Fibroblast of mammary gland (primary cell): ENCODE measurements at regions not wholly inside any gene's neighbourhood (a gene's known extent, or its start where the extent isn't known, plus 50 kb on each side); places are given as distances from the start of the nearest gene placed in this dataset.

Experiments used
- DNase-seq: peaks from one replicate; pipeline ENCODE4 v3.0.0-alpha.2; 2010; ENCODE audit warnings: low read depth
- H3K4me3 ChIP-seq: 2 replicates; pipeline ENCODE4 v1.5.1; 2011; ENCODE audit warnings: low read depth, mild to moderate bottlenecking, low read length, moderate library complexity; ENCODE audit not compliant: control insufficient read depth
- TF ChIP-seq, protein P1 (sequence below): conservative IDR thresholded peaks from 2 replicates; pipeline ENCODE4 v1.5.1; 2011; ENCODE audit warnings: low read depth, low read length, inconsistent platforms; ENCODE audit not compliant: control insufficient read depth, insufficient read depth

DNA sequence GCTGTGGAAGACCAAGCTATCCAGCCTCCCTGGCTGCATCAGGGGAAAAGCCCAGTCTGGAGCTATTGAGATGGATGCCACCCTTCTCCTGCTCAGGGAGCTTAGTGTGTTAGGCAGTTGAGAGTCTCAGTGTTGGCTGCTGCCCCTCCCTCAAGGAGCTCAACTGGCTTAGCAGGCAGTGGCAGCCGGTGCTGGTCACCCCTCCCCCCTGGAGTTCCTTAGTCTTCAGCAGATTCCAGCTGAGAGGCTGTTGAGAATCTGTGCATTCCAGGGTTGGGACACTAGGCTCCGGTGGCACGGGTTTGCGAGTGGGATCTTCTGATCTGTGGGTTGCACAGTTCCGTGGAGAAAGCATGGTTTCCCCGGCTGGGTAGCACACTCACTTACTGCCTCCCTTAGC, 883.8 kb downstream of the NSUN3 start:
- TF ChIP-seq, protein P1, sequence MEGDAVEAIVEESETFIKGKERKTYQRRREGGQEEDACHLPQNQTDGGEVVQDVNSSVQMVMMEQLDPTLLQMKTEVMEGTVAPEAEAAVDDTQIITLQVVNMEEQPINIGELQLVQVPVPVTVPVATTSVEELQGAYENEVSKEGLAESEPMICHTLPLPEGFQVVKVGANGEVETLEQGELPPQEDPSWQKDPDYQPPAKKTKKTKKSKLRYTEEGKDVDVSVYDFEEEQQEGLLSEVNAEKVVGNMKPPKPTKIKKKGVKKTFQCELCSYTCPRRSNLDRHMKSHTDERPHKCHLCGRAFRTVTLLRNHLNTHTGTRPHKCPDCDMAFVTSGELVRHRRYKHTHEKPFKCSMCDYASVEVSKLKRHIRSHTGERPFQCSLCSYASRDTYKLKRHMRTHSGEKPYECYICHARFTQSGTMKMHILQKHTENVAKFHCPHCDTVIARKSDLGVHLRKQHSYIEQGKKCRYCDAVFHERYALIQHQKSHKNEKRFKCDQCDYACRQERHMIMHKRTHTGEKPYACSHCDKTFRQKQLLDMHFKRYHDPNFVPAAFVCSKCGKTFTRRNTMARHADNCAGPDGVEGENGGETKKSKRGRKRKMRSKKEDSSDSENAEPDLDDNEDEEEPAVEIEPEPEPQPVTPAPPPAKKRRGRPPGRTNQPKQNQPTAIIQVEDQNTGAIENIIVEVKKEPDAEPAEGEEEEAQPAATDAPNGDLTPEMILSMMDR: no peak
- no peak overlapping the region for H3K4me3 ChIP-seq
- no peak for DNase-seq

DNA sequence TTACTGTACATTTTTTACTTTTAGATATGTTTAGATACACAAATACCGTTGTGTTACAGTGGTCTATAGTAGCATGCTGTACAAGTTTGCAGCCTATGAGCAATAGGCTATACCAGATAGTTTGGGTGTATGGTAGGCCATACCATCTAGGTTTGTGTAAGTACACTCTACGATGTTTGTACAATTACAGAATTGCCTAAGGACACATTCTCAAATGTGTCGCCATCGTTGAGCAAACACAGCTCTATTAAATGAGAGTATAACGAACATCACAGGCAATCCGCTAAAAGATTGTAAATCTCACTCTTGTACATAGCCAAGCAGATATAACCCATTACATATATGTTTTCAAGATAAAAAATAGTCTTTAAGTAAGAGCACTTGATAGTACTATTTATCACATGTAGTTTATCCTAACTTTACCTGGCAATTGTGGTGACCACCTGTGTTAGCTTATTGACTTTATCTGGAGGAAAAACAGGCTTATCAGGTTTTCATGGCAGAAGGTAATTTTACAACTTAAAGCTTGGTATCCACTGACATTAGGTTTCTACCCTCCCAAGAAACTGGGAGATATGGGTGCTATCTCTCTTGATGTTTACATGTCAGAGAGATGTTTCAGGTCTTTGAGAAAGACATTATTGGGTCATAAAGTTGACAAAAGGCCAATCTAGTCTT, 898.7 kb downstream of the NSUN3 start:
- DNase-seq: no peak
- TF ChIP-seq, protein P1: no peak
- no peak overlapping the region for H3K4me3 ChIP-seq

DNA sequence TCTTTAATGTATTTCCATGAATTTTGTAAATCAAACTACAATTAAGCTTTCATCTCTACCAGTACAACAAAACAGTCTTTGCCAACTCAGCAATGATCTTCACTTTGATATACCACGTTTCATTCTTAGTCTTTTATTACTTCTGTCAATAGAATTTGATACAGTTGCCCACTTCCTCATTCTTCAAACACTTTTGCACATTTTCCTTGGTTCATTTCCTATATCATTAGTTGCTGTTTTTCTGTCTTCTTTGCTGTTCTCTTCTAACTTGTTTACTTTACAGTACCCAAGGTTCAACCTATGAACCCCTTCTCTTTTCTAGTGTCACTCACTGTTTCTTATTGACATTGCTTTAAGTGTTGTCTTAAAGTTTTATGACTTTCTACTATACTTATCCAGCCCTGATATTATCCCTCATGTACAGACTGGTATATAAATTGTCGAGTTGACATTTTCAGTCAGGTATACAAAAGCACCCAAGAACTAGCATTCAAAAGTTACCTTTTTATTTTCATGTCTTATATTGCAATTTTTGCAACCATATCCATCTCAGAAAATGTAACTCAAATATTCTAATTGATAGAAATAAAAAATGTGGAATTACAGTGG, 903.1 kb downstream of the NSUN3 start:
- no peak overlapping the region for H3K4me3 ChIP-seq
- no peak for DNase-seq

GRCh38 chr3:94967196-94967595, 904.3 kb downstream of the NSUN3 start:
- TF ChIP-seq, protein P1: no peak
- no peak overlapping the region for H3K4me3 ChIP-seq
- no peak for DNase-seq

More for the DNA sequence above, 903.1 kb downstream of the NSUN3 start:
- TF ChIP-seq, protein P1: no peak

DNA sequence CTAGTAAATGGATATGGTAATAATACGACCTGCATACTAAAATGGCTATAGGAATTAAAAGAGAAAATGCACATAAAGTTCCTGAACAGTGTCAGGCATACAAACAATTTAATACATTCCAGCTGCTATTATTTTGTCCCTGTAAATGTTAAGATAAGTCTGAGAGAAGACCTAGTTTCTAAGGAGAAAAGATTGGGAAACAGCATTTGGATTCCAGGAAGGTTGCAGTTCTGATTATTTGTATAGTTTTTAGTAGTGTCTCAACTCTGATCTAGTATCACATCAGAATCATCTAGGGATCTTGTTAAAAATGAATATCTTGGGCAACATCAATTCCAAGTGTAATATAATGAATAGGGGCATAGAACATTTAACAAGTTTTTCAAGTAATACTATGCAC, 905.7 kb downstream of the NSUN3 start:
- TF ChIP-seq, protein P1: no peak
- no peak overlapping the region for H3K4me3 ChIP-seq
- no peak for DNase-seq

DNA sequence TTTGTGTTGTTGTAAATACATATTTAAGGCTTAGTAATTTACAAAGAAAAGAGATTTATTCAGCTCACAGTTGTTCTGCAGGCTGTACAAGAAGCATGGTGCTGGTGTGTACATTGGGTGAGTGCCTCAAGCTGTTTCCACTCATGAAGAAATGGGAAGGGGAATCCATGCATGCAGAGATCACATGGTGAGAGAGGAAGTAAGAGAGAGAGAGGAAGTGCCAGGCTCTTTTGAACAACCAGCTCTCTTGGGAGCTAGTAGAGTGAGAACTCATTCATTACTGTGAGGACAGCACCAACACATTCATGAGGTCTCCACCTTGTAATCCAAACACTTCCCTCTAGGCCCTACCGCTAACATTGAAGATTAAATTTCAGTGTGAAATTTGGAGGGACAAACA, 909.2 kb downstream of the NSUN3 start:
- TF ChIP-seq, protein P1: no peak
- no peak for DNase-seq
- H3K4me3 ChIP-seq: no peak overlapping the region
